CD14-positive monocyte (primary cell): ENCODE measurements at regions not wholly inside any gene's neighbourhood (a gene's known extent, or its start where the extent isn't known, plus 50 kb on each side); places are given as distances from the start of the nearest gene placed in this dataset.

Experiments used
- DNase-seq, 3 donors: peaks; one replicate each; pipeline ENCODE4 v3.0.0-alpha.2; 2011 to 2022
- H2AFZ ChIP-seq: 2 replicates; pipeline ENCODE4 v1.6.0; 2012; ENCODE audit warnings: mild to moderate bottlenecking, low read depth, low read length, inconsistent platforms; ENCODE audit not compliant: insufficient read depth, poor library complexity, severe bottlenecking
- H3K27ac ChIP-seq, 2 donors: 1 replicate in 1 of 2; 2 replicates in 1 of 2; pipeline ENCODE4 v1.5.1; 2012 to 2013; ENCODE audit warnings: low read length in 2 of 2, control low read depth in 1 of 2, inconsistent platforms in 1 of 2, low read depth in 1 of 2, mild to moderate bottlenecking in 1 of 2
- H3K27me3 ChIP-seq, 2 donors: one replicate each; pipeline versions ENCODE4 v1.6.0 to v1.6.1; 2011 to 2013; ENCODE audit warnings: low read length in 2 of 2; ENCODE audit not compliant: control insufficient read depth in 2 of 2, insufficient read depth in 2 of 2
- H3K36me3 ChIP-seq, 2 donors: replicated peaks in 1 of 2; 1 replicate in 1 of 2; 2 replicates in 1 of 2; pipeline versions ENCODE4 v1.5.1 to v1.6.1; 2012 to 2013; ENCODE audit warnings: low read length in 2 of 2, control low read depth in 1 of 2, inconsistent platforms in 1 of 2, mild to moderate bottlenecking in 1 of 2; ENCODE audit not compliant: insufficient read depth in 2 of 2, control insufficient read depth in 1 of 2
- H3K4me1 ChIP-seq, 2 donors: 1 replicate in 1 of 2; 2 replicates in 1 of 2; pipeline versions ENCODE4 v1.5.1 to v1.6.1; 2012 to 2013; ENCODE audit warnings: low read length in 2 of 2, control low read depth in 1 of 2, inconsistent platforms in 1 of 2, mild to moderate bottlenecking in 1 of 2, moderate library complexity in 1 of 2; ENCODE audit not compliant: insufficient read depth in 2 of 2, control insufficient read depth in 1 of 2
- H3K4me2 ChIP-seq: replicated peaks from 2 replicates; pipeline ENCODE3; 2012; ENCODE audit warnings: low read length, moderate library complexity, mild to moderate bottlenecking; ENCODE audit not compliant: poor library complexity, severe bottlenecking; ENCODE audit errors: extremely low read depth
- H3K4me3 ChIP-seq, 3 experiments: fragments of 200-600 bp in 1 of 3; sonication (generic) in 1 of 3; replicated peaks in 1 of 3; 1 replicate in 2 of 3; 2 replicates in 1 of 3; pipeline ENCODE4 v1.5.1; 2011 to 2013; ENCODE audit warnings: low read length in 3 of 3, mild to moderate bottlenecking in 3 of 3, control low read depth in 2 of 3, low read depth in 2 of 3, inconsistent platforms in 1 of 3, moderate library complexity in 1 of 3
- H3K79me2 ChIP-seq: 2 replicates; pipeline ENCODE4 v1.6.0; 2012; ENCODE audit warnings: mild to moderate bottlenecking, control low read depth, inconsistent platforms, low read length, moderate library complexity; ENCODE audit not compliant: insufficient read depth
- H3K9ac ChIP-seq: 2 replicates; pipeline ENCODE4 v1.6.0; 2017; ENCODE audit warnings: low read length, mild to moderate bottlenecking; ENCODE audit not compliant: insufficient read depth, poor library complexity, severe bottlenecking
- H3K9me3 ChIP-seq, 2 donors: replicated peaks in 1 of 2; 1 replicate in 1 of 2; 2 replicates in 1 of 2; pipeline versions ENCODE4 v1.5.1 to v1.6.1; 2012 to 2013; ENCODE audit warnings: low read length in 2 of 2, control low read depth in 1 of 2; ENCODE audit not compliant: control insufficient read depth in 1 of 2, insufficient read depth in 1 of 2
- H4K20me1 ChIP-seq: 2 replicates; pipeline ENCODE4 v1.6.0; 2012; ENCODE audit warnings: mild to moderate bottlenecking, low read length, control low read depth, moderate library complexity; ENCODE audit not compliant: insufficient read depth
- H3K27ac Mint-ChIP-seq, 7 donors: one replicate each; pipeline ENCODE4 v1.8.0; 2020; ENCODE audit warnings: mild to moderate bottlenecking in 7 of 7, mixed read lengths in 7 of 7, moderate library complexity in 6 of 7, inconsistent platforms in 2 of 7
- H3K27me3 Mint-ChIP-seq, 3 donors: one replicate each; pipeline ENCODE4 v1.8.0; 2021 to 2022; ENCODE audit warnings: low read depth in 3 of 3, mild to moderate bottlenecking in 3 of 3, mixed read lengths in 3 of 3, moderate library complexity in 3 of 3, inconsistent platforms in 1 of 3
- H3K36me3 Mint-ChIP-seq, 2 donors: one replicate each; pipeline ENCODE4 v1.8.0; 2020; ENCODE audit warnings: mixed read lengths in 2 of 2, inconsistent platforms in 1 of 2, mild to moderate bottlenecking in 1 of 2
- H3K4me1 Mint-ChIP-seq: one replicate; pipeline ENCODE4 v1.8.0; 2020; ENCODE audit warnings: mild to moderate bottlenecking, mixed read lengths
- H3K4me3 Mint-ChIP-seq, 2 donors: one replicate each; pipeline ENCODE4 v1.8.0; 2020; ENCODE audit warnings: mild to moderate bottlenecking in 2 of 2, mixed read lengths in 2 of 2, moderate library complexity in 1 of 2
- H3K9me3 Mint-ChIP-seq, 7 donors: one replicate each; pipeline ENCODE4 v1.8.0; 2020 to 2022; ENCODE audit warnings: mixed read lengths in 7 of 7, mild to moderate bottlenecking in 6 of 7, moderate library complexity in 6 of 7, inconsistent platforms in 2 of 7
- CTCF ChIP-seq: fragments of 200-600 bp; IDR thresholded peaks from one replicate; pipeline ENCODE4 v1.8.0; 2022; ENCODE audit warnings: antibody characterized with exemption, mild to moderate bottlenecking
- WGBS: methylation state at CpG from one replicate; pipeline ENCODE4 v1.1.5; 2013; ENCODE audit warnings: missing lambda C conversion rate; ENCODE audit not compliant: insufficient coverage; 5-methylcytosine and 5-hydroxymethylcytosine counted together
- intact Hi-C, 2 donors: fragments of 100-400 bp; cut with micrococcal nuclease; formaldehyde crosslinking; loops; one replicate each; pipeline versions ENCODE4 v1.15.0 to v1.15.1; 2023

GRCh38 chr5:101728933-101729332 is 567.2 kb downstream of the SLCO4C1 start:
- Mint-ChIP-seq H3K36me3 (no peaks in the 10 kb centered on the region), H3K27me3 (peaks cover 0 to 2% (median 0%) of the 10 kb centered on the region in 3 donors)
- TF ChIP-seq CTCF: no peak

GRCh38 chr5:101721543-101721942 is 574.5 kb downstream of the SLCO4C1 start:
- WGBS: no CpG with 5 or more reads among the region's 1 CpG
- TF ChIP-seq CTCF: no peak

More at GRCh38 chr5:101728933-101729332, 567.2 kb downstream of the SLCO4C1 start:
- H3K36me3 ChIP-seq: no peaks in the 10 kb centered on the region
- no peaks in the 10 kb centered on the region for H3K4me1 ChIP-seq
- no peak overlapping the region for H3K9ac ChIP-seq
- no peaks in the 10 kb centered on the region for H3K79me2 ChIP-seq
- no peaks in the 10 kb centered on the region for H3K27me3 ChIP-seq
- intact Hi-C loops: no loop called here
- Mint-ChIP-seq H3K9me3 (peaks cover 0 to 3% (median 0%) of the 10 kb centered on the region in 7 donors), H3K4me3 (no peak overlapping the region), H3K4me1 (no peaks in the 10 kb centered on the region), H3K27ac (no peak overlapping the region)
- no peak overlapping the region for H3K27ac ChIP-seq
- H3K4me2 ChIP-seq: no peak overlapping the region
- H4K20me1 ChIP-seq: no peaks in the 10 kb centered on the region
- no peak overlapping the region for H3K4me3 ChIP-seq
- H3K9me3 ChIP-seq: no peaks in the 10 kb centered on the region
- no peak overlapping the region for H2AFZ ChIP-seq
- DNase-seq: no peak

More at GRCh38 chr5:101721543-101721942, 574.5 kb downstream of the SLCO4C1 start:
- Histone ChIP-seq H3K27ac (no peak overlapping the region), H3K4me1 (no peaks in the 10 kb centered on the region), H2AFZ (no peak overlapping the region), H4K20me1 (no peaks in the 10 kb centered on the region), H3K36me3 (no peaks in the 10 kb centered on the region), H3K79me2 (no peaks in the 10 kb centered on the region), H3K4me3 (no peak overlapping the region), H3K9me3 (no peaks in the 10 kb centered on the region), H3K9ac (no peak overlapping the region), H3K27me3 (no peaks in the 10 kb centered on the region), H3K4me2 (no peak overlapping the region)
- peaks cover 0 to 1% (median 0%) of the 10 kb centered on the region in 3 donors for H3K27me3 Mint-ChIP-seq
- H3K4me3 Mint-ChIP-seq: no peak overlapping the region
- no peak for DNase-seq
- H3K4me1 Mint-ChIP-seq: no peaks in the 10 kb centered on the region
- H3K27ac Mint-ChIP-seq: no peak overlapping the region
- no peaks in the 10 kb centered on the region for H3K36me3 Mint-ChIP-seq
- intact Hi-C loops: no loop called here
- H3K9me3 Mint-ChIP-seq: peaks cover 0 to 4% (median 1%) of the 10 kb centered on the region in 7 donors
